OCI-LY3 (cell line): ENCODE measurements at regions not wholly inside any gene's neighbourhood (a gene's known extent, or its start where the extent isn't known, plus 50 kb on each side); places are given as distances from the start of the nearest gene placed in this dataset.
A peak's percentile ranks its signal among the peaks of the same experiment; 100 is the strongest.

Experiments used
- H2AFZ ChIP-seq: fragments of 200-600, 300-600 bp; shearing (Covaris generic); 2 replicates; pipeline ENCODE4 v1.6.0; 2014; ENCODE audit warnings: antibody characterized with exemption, low read depth, low read length
- H3K27ac ChIP-seq: fragments of 200-600, 300-600 bp; sonication (generic); 2 replicates; pipeline ENCODE4 v1.5.1; 2014; ENCODE audit warnings: mild to moderate bottlenecking, low read length, moderate library complexity, mixed read lengths
- H3K27me3 ChIP-seq: fragments of 200-600, 300-600 bp; sonication (generic); 2 replicates; pipeline ENCODE4 v1.6.1; 2014; ENCODE audit warnings: low read depth, low read length, mixed read lengths
- H3K36me3 ChIP-seq: fragments of 200-600, 300-600 bp; sonication (generic); replicated peaks from 2 replicates; pipeline ENCODE3; 2014; ENCODE audit warnings: low read depth, low read length, mixed read lengths
- H3K4me1 ChIP-seq: fragments of 300-600, 200-600 bp; sonication (generic); 2 replicates; pipeline ENCODE4 v1.6.1; 2014; ENCODE audit warnings: low read length, mixed read lengths
- H3K4me2 ChIP-seq: fragments of 200-600, 300-600 bp; sonication (generic); 2 replicates; pipeline ENCODE4 v1.6.1; 2014; ENCODE audit warnings: low read length, mixed read lengths
- H3K4me3 ChIP-seq: fragments of 300-600, 200-600 bp; sonication (generic); 2 replicates; pipeline ENCODE4 v1.5.1; 2014; ENCODE audit warnings: antibody characterized with exemption, mild to moderate bottlenecking, low read length, moderate library complexity
- H3K79me2 ChIP-seq: fragments of 300-600, 200-600 bp; shearing (Covaris generic); 2 replicates; pipeline ENCODE4 v1.6.1; 2014; ENCODE audit warnings: mild to moderate bottlenecking, low read length, mixed read lengths
- H3K9ac ChIP-seq: fragments of 300-600, 200-600 bp; shearing (Covaris generic); 2 replicates; pipeline ENCODE4 v1.6.0; 2014; ENCODE audit warnings: mild to moderate bottlenecking, low read length, moderate library complexity
- H3K9me3 ChIP-seq: fragments of 200-600, 300-600 bp; shearing (Covaris generic); 2 replicates; pipeline ENCODE4 v1.6.1; 2014; ENCODE audit warnings: low read length, mixed read lengths; ENCODE audit not compliant: insufficient read depth
- H4K20me1 ChIP-seq: fragments of 200-600, 300-600 bp; sonication (generic); 2 replicates; pipeline ENCODE4 v1.6.1; 2016; ENCODE audit warnings: low read length, mixed read lengths; ENCODE audit not compliant: insufficient read depth
- EZH2phosphoT487 ChIP-seq: fragments of 200-600 bp; shearing (Covaris generic); IDR thresholded peaks from 2 replicates; pipeline ENCODE4 v1.6.1; 2018; ENCODE audit warnings: antibody characterized with exemption, mixed run types, low read depth
- TF ChIP-seq, protein P1 (sequence below): fragments of 200-600, 300-600 bp; sonication (generic); IDR thresholded peaks from 2 replicates; pipeline ENCODE4 v1.5.1; 2014; ENCODE audit warnings: antibody characterized with exemption, low read length, low read depth

DNA sequence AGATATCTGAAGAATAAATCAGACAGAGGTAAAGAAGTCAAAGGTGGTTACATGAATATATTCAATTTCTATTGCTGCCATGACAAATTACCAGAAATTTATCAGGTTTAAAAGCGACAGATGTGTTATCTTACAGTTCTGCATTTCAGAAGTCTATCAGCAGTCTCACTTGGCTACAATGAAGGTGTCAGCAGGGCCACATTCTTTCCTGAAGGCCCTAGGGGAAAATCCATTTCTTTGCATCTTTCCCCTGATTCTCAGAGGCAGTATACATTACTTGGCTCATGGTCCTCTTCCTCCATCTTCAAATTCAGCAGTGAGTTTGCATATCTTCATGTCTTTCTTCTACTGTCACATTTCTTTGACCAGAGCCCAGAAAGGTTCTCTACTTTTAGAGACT, 145.8 kb upstream of the GULP1 start:
- no peaks in the 10 kb centered on the region for H4K20me1 ChIP-seq
- no peaks in the 10 kb centered on the region for H3K79me2 ChIP-seq
- H3K27me3 ChIP-seq: no peaks in the 10 kb centered on the region
- H3K9me3 ChIP-seq: no peaks in the 10 kb centered on the region
- TF ChIP-seq, protein P1, sequence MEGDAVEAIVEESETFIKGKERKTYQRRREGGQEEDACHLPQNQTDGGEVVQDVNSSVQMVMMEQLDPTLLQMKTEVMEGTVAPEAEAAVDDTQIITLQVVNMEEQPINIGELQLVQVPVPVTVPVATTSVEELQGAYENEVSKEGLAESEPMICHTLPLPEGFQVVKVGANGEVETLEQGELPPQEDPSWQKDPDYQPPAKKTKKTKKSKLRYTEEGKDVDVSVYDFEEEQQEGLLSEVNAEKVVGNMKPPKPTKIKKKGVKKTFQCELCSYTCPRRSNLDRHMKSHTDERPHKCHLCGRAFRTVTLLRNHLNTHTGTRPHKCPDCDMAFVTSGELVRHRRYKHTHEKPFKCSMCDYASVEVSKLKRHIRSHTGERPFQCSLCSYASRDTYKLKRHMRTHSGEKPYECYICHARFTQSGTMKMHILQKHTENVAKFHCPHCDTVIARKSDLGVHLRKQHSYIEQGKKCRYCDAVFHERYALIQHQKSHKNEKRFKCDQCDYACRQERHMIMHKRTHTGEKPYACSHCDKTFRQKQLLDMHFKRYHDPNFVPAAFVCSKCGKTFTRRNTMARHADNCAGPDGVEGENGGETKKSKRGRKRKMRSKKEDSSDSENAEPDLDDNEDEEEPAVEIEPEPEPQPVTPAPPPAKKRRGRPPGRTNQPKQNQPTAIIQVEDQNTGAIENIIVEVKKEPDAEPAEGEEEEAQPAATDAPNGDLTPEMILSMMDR: no peak
- no peak for TF ChIP-seq EZH2phosphoT487
- H3K9ac ChIP-seq: no peak overlapping the region
- no peaks in the 10 kb centered on the region for H3K36me3 ChIP-seq
- H3K4me1 ChIP-seq: peaks cover 11% of the 10 kb centered on the region
- H3K4me2 ChIP-seq: no peak overlapping the region
- no peak overlapping the region for H2AFZ ChIP-seq
- H3K4me3 ChIP-seq: no peak overlapping the region
- no peak overlapping the region for H3K27ac ChIP-seq

GRCh38 chr2:188146888-188147287, 144.8 kb upstream of the GULP1 start:
- H3K27ac ChIP-seq: no peak overlapping the region
- TF ChIP-seq, protein P1: no peak
- no peak for TF ChIP-seq EZH2phosphoT487
- peaks cover 11% of the 10 kb centered on the region for H3K4me1 ChIP-seq
- H4K20me1 ChIP-seq: no peaks in the 10 kb centered on the region
- H3K9ac ChIP-seq: no peak overlapping the region
- no peak overlapping the region for H3K4me3 ChIP-seq
- no peaks in the 10 kb centered on the region for H3K9me3 ChIP-seq
- H2AFZ ChIP-seq: no peak overlapping the region
- H3K27me3 ChIP-seq: no peaks in the 10 kb centered on the region
- H3K36me3 ChIP-seq: no peaks in the 10 kb centered on the region
- peak overlapping the region; percentile 21; the same call in 1 of the 2 replicates for H3K4me2 ChIP-seq
- no peaks in the 10 kb centered on the region for H3K79me2 ChIP-seq

- Histone ChIP-seq H4K20me1 (no peaks in the 10 kb centered on the region), H3K27me3 (no peaks in the 10 kb centered on the region), H3K79me2 (no peaks in the 10 kb centered on the region), H2AFZ (no peak overlapping the region), H3K9me3 (no peaks in the 10 kb centered on the region), H3K4me2 (no peak overlapping the region), H3K27ac (no peak overlapping the region), H3K36me3 (no peaks in the 10 kb centered on the region), H3K4me3 (no peak overlapping the region), H3K9ac (no peak overlapping the region), H3K4me1 (peaks cover 7% of the 10 kb centered on the region)
- no peak for TF ChIP-seq EZH2phosphoT487
- TF ChIP-seq, protein P1: no peak
Observed at GRCh38 chr2:188151670-188152069, 140.0 kb upstream of the GULP1 start.

GRCh38 chr2:188158337-188159100, 133.2 kb upstream of the GULP1 start:
- TF ChIP-seq EZH2phosphoT487: no peak
- TF ChIP-seq, protein P1: no peak
- Histone ChIP-seq H3K4me1 (no peaks in the 10 kb centered on the region), H3K27ac (no peak overlapping the region), H3K9ac (no peak overlapping the region), H3K79me2 (no peaks in the 10 kb centered on the region), H3K36me3 (no peaks in the 10 kb centered on the region), H3K4me3 (no peak overlapping the region), H3K9me3 (no peaks in the 10 kb centered on the region), H3K4me2 (no peak overlapping the region), H4K20me1 (no peaks in the 10 kb centered on the region), H2AFZ (no peak overlapping the region), H3K27me3 (no peaks in the 10 kb centered on the region)
